ENCODE measurements at regions not wholly inside any gene's neighbourhood (a gene's known extent, or its start where the extent isn't known, plus 50 kb on each side); places are given as distances from the start of the nearest gene placed in this dataset.

DNA sequence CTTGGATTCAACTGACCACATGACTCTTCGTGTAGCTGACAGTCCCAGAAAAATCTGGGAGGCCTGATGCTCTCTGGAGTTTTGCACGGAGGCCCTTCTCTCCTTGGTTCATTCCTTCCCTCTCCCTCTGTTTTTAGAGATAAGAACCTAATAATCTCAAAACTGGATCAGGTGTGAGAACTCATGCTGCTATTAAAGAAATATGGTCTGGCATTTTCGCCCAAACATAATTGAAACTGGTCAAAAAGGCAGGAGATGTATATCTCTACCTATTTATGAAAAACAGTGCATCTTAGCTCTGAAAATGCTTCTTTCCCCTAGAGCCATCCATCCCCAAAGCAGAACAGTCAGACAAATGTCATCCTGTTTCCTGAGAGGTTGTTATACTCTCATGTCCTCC is 397.5 kb downstream of the PRELID2 start:
- Histone ChIP-seq H3K4me1 (ENCODE audit: insufficient read depth) (peaks cover 17% of the 10 kb centered on the region), H3K4me2 (no peak overlapping the region), H4K20me1 (replicated peaks; ENCODE audit: insufficient read depth) (no peaks in the 10 kb centered on the region), H3K79me2 (replicated peaks; ENCODE audit: insufficient read depth) (no peaks in the 10 kb centered on the region), H3K4me3 (no peak overlapping the region), H3K27me3 (ENCODE audit: insufficient read depth) (no peaks in the 10 kb centered on the region), H3K27ac (ENCODE audit: low read depth) (no peak overlapping the region), H3F3A (replicated peaks; ENCODE audit: low read depth) (no peaks in the 10 kb centered on the region), H3K9me2 (ENCODE audit: insufficient read depth) (peaks cover 10% of the 10 kb centered on the region; the same call in 1 of the 2 replicates), H3K36me3 (ENCODE audit: insufficient read depth) (no peaks in the 10 kb centered on the region), H2AFZ (no peak overlapping the region)
- Mint-ChIP-seq H3K27me3 (ENCODE audit: insufficient read depth, low read depth, poor library complexity) (peaks cover 2% of the 10 kb centered on the region), H3K4me3 (no peak overlapping the region), H3K4me1 (peaks cover 20% of the 10 kb centered on the region), H3K36me3 (ENCODE audit: low read depth) (no peaks in the 10 kb centered on the region), H3K9me3 (no peaks in the 10 kb centered on the region), H3K27ac (no peak overlapping the region)
- DNase-seq (ENCODE audit: low spot score) (no peak), ATAC-seq (no peak)
- TF ChIP-seq REST (IDR thresholded peaks at IDR 0.05; ENCODE audit: unreplicated experiment), result no peak
- TF ChIP-seq, protein P1, sequence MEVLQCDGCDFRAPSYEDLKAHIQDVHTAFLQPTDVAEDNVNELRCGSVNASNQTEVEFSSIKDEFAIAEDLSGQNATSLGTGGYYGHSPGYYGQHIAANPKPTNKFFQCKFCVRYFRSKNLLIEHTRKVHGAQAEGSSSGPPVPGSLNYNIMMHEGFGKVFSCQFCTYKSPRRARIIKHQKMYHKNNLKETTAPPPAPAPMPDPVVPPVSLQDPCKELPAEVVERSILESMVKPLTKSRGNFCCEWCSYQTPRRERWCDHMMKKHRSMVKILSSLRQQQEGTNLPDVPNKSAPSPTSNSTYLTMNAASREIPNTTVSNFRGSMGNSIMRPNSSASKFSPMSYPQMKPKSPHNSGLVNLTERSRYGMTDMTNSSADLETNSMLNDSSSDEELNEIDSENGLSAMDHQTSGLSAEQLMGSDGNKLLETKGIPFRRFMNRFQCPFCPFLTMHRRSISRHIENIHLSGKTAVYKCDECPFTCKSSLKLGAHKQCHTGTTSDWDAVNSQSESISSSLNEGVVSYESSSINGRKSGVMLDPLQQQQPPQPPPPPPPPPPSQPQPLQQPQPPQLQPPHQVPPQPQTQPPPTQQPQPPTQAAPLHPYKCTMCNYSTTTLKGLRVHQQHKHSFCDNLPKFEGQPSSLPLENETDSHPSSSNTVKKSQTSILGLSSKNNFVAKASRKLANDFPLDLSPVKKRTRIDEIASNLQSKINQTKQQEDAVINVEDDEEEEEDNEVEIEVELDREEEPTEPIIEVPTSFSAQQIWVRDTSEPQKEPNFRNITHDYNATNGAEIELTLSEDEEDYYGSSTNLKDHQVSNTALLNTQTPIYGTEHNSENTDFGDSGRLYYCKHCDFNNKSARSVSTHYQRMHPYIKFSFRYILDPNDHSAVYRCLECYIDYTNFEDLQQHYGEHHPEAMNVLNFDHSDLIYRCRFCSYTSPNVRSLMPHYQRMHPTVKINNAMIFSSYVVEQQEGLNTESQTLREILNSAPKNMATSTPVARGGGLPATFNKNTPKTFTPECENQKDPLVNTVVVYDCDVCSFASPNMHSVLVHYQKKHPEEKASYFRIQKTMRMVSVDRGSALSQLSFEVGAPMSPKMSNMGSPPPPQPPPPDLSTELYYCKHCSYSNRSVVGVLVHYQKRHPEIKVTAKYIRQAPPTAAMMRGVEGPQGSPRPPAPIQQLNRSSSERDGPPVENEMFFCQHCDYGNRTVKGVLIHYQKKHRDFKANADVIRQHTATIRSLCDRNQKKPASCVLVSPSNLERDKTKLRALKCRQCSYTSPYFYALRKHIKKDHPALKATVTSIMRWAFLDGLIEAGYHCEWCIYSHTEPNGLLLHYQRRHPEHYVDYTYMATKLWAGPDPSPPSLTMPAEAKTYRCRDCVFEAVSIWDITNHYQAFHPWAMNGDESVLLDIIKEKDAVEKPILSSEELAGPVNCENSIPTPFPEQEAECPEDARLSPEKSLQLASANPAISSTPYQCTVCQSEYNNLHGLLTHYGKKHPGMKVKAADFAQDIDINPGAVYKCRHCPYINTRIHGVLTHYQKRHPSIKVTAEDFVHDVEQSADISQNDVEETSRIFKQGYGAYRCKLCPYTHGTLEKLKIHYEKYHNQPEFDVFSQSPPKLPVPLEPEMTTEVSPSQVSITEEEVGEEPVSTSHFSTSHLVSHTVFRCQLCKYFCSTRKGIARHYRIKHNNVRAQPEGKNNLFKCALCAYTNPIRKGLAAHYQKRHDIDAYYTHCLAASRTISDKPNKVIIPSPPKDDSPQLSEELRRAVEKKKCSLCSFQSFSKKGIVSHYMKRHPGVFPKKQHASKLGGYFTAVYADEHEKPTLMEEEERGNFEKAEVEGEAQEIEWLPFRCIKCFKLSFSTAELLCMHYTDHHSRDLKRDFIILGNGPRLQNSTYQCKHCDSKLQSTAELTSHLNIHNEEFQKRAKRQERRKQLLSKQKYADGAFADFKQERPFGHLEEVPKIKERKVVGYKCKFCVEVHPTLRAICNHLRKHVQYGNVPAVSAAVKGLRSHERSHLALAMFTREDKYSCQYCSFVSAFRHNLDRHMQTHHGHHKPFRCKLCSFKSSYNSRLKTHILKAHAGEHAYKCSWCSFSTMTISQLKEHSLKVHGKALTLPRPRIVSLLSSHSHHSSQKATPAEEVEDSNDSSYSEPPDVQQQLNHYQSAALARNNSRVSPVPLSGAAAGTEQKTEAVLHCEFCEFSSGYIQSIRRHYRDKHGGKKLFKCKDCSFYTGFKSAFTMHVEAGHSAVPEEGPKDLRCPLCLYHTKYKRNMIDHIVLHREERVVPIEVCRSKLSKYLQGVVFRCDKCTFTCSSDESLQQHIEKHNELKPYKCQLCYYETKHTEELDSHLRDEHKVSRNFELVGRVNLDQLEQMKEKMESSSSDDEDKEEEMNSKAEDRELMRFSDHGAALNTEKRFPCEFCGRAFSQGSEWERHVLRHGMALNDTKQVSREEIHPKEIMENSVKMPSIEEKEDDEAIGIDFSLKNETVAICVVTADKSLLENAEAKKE (CRISPR knock-in tag; IDR thresholded peaks at IDR 0.05), result no peak

Measured in GM23338 (cell line).